B cell (primary cell): ENCODE measurements at regions not wholly inside any gene's neighbourhood (a gene's known extent, or its start where the extent isn't known, plus 50 kb on each side); places are given as distances from the start of the nearest gene placed in this dataset.

ENCODE experiments used
- CTCF ChIP-seq: fragments of 200-600 bp; IDR thresholded peaks from one replicate; pipeline ENCODE4 v1.8.0; 2022; ENCODE audit warnings: antibody characterized with exemption, mild to moderate bottlenecking
- EZH2 ChIP-seq: IDR thresholded peaks from 2 replicates; pipeline ENCODE4 v1.6.1; 2012; ENCODE audit warnings: borderline replicate concordance, low read depth, mild to moderate bottlenecking, moderate library complexity, low read length; ENCODE audit not compliant: insufficient read depth, poor library complexity, severe bottlenecking

GRCh38 chr7:35970458-35970857 lies 169.6 kb downstream of the SEPTIN7 start:
- TF ChIP-seq CTCF (no peak), EZH2 (no peak)
